ENCODE measurements at regions not wholly inside any gene's neighbourhood (a gene's known extent, or its start where the extent isn't known, plus 50 kb on each side); places are given as distances from the start of the nearest gene placed in this dataset.

DNA sequence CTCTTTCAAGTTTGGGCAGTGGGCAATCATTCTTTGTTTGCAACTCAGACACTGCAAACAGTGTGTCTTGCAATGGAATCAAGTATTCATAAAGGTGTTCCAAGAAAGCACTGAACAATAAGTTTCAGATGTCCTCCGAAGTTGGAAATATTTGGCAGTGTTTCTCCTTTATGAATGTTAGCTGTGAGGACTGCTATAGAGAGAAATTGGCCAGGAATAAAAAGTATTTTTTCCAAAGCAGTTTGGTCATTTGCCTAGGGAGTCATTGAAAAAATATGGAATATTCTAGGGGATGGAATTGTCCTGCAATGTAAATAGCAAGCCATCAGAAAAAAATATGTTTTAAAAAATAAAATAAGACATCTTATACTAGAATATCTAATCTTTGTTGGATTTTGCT, 688.6 kb upstream of the SEMA6A start:
- Histone ChIP-seq H3K4me2 (ENCODE audit: low read length) (no peak overlapping the region), H3K36me3 (ENCODE audit: insufficient read depth, low read length) (no peaks in the 10 kb centered on the region), H3K4me3 (ENCODE audit: low read depth, low read length, poor library complexity, severe bottlenecking) (no peak overlapping the region), H3K9me3 (ENCODE audit: low read length) (no peaks in the 10 kb centered on the region), H3K9me2 (ENCODE audit: insufficient read depth, low read length) (no peaks in the 10 kb centered on the region), H3K27ac (ENCODE audit: low read depth, low read length, poor library complexity, severe bottlenecking) (no peak overlapping the region), H2AFZ (ENCODE audit: low read length) (no peak overlapping the region), H4K20me1 (ENCODE audit: insufficient read depth, low read length) (no peaks in the 10 kb centered on the region), H3K79me2 (ENCODE audit: insufficient read depth, low read depth, low read length) (no peaks in the 10 kb centered on the region), H3K4me1 (ENCODE audit: insufficient read depth, low read length, poor library complexity, severe bottlenecking) (no peaks in the 10 kb centered on the region)
- TF ChIP-seq, protein P1, sequence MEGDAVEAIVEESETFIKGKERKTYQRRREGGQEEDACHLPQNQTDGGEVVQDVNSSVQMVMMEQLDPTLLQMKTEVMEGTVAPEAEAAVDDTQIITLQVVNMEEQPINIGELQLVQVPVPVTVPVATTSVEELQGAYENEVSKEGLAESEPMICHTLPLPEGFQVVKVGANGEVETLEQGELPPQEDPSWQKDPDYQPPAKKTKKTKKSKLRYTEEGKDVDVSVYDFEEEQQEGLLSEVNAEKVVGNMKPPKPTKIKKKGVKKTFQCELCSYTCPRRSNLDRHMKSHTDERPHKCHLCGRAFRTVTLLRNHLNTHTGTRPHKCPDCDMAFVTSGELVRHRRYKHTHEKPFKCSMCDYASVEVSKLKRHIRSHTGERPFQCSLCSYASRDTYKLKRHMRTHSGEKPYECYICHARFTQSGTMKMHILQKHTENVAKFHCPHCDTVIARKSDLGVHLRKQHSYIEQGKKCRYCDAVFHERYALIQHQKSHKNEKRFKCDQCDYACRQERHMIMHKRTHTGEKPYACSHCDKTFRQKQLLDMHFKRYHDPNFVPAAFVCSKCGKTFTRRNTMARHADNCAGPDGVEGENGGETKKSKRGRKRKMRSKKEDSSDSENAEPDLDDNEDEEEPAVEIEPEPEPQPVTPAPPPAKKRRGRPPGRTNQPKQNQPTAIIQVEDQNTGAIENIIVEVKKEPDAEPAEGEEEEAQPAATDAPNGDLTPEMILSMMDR (conservative IDR thresholded peaks at IDR 0.05; ENCODE audit: low read length), result no peak
- no peak for TF ChIP-seq EZH2phosphoT487 (IDR thresholded peaks at IDR 0.05; ENCODE audit: borderline replicate concordance, low read depth, low read length)
- no peak for DNase-seq (ENCODE audit: low spot score)
- ChIA-PET POLR2A (no interaction called here), CTCF (ENCODE audit: unreplicated experiment) (no interaction called here)
- intact Hi-C loops (cut with micrococcal nuclease; ENCODE audit: unreplicated experiment), result no loop called here
- BruUV-seq (replicated peaks), result no TSS peak

DNA sequence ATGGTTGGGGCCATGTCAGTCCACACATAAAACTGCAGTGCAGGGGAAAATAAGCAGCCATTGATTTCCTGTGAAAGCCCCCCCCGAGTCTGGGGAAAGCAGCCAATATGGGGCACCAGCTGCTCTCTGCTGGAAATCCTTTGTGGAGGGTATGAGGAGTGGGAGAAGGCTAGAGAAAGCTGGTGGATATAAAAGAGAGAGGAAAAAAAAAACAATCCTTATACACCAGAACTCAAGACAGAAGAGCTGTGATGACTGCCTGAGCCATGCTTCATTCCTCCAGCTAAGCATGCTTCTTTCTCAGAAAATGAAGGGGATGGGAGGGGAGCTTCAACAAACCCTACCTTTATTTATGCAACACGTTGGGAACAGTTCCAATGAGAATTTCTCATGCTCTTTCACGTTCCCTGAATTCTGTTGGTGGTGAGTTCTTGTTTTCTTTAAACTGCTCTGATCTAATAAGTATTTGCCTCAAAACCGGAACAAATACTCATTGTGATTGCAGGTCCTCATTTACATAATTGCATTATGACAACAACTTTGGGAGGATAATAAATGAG, 688.0 kb upstream of the SEMA6A start:
- Histone ChIP-seq H3K4me3 (ENCODE audit: low read depth, low read length, poor library complexity, severe bottlenecking) (no peak overlapping the region), H3K4me2 (ENCODE audit: low read length) (no peak overlapping the region), H3K9me3 (ENCODE audit: low read length) (no peaks in the 10 kb centered on the region), H3K79me2 (ENCODE audit: insufficient read depth, low read depth, low read length) (no peaks in the 10 kb centered on the region), H3K9me2 (ENCODE audit: insufficient read depth, low read length) (no peaks in the 10 kb centered on the region), H2AFZ (ENCODE audit: low read length) (no peak overlapping the region), H3K36me3 (ENCODE audit: insufficient read depth, low read length) (no peaks in the 10 kb centered on the region), H4K20me1 (ENCODE audit: insufficient read depth, low read length) (no peaks in the 10 kb centered on the region), H3K4me1 (ENCODE audit: insufficient read depth, low read length, poor library complexity, severe bottlenecking) (no peaks in the 10 kb centered on the region), H3K27ac (ENCODE audit: low read depth, low read length, poor library complexity, severe bottlenecking) (no peak overlapping the region)
- no peak for DNase-seq (ENCODE audit: low spot score)
- no TSS peak for BruUV-seq (replicated peaks)
- intact Hi-C loops (cut with micrococcal nuclease; ENCODE audit: unreplicated experiment), result no loop called here
- POLR2A ChIA-PET, result no interaction called here
- CTCF ChIA-PET (ENCODE audit: unreplicated experiment), result interaction anchor here (0.5 kb wide), 1 partner anchor 105 kb away, joined by 3 read pairs; no protein-coding TSS in a partner anchor
- TF ChIP-seq, protein P1 (conservative IDR thresholded peaks at IDR 0.05; ENCODE audit: low read length), result no peak
- TF ChIP-seq EZH2phosphoT487 (IDR thresholded peaks at IDR 0.05; ENCODE audit: borderline replicate concordance, low read depth, low read length), result no peak

DNA sequence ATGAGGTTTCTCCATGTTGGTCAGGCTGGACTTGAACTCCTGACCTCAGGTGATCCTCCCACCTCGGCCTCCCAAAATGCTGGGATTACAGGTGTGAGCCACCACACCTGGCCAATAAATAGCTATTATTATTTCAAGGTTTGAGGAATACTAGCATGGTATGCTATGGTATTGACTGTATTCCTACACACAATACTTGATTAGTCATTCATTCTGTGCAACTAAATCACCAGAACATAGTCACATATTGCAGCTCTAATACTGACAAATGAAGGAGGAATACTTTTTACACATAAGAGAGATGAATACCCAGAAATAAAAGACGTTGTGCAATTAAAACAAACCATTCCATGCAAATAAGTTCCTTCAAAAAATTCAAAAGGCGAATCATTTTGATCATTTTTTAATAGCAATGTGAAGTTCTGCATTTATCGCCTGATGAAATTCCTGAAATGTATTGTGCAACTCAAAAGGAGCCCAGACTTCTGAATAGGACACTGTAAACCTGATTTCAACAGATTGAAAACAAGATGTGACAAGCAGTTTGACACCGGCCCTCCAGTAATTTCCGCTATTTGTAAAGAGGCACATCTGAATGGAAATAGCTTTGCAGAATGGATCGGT, 687.4 kb upstream of the SEMA6A start:
- TF ChIP-seq EZH2phosphoT487 (IDR thresholded peaks at IDR 0.05; ENCODE audit: borderline replicate concordance, low read depth, low read length), result no peak
- TF ChIP-seq, protein P1 (conservative IDR thresholded peaks at IDR 0.05; ENCODE audit: low read length), result no peak
- H3K9me3 ChIP-seq (ENCODE audit: low read length), result no peaks in the 10 kb centered on the region
- H3K79me2 ChIP-seq (ENCODE audit: insufficient read depth, low read depth, low read length), result no peaks in the 10 kb centered on the region
- intact Hi-C loops (cut with micrococcal nuclease; ENCODE audit: unreplicated experiment), result no loop called here
- no peak overlapping the region for H3K27ac ChIP-seq (ENCODE audit: low read depth, low read length, poor library complexity, severe bottlenecking)
- POLR2A ChIA-PET, result interaction anchor here (0.6 kb wide), 1 partner anchor 298 kb away, joined by 3 read pairs; no protein-coding TSS in a partner anchor
- H3K9me2 ChIP-seq (ENCODE audit: insufficient read depth, low read length), result no peaks in the 10 kb centered on the region
- BruUV-seq (replicated peaks), result no TSS peak
- no peak overlapping the region for H3K4me3 ChIP-seq (ENCODE audit: low read depth, low read length, poor library complexity, severe bottlenecking)
- CTCF ChIA-PET (ENCODE audit: unreplicated experiment), result interaction anchor here (0.5 kb wide), 1 partner anchor 105 kb away, joined by 3 read pairs; no protein-coding TSS in a partner anchor
- H3K4me2 ChIP-seq (ENCODE audit: low read length), result no peak overlapping the region
- no peaks in the 10 kb centered on the region for H4K20me1 ChIP-seq (ENCODE audit: insufficient read depth, low read length)
- H3K4me1 ChIP-seq (ENCODE audit: insufficient read depth, low read length, poor library complexity, severe bottlenecking), result no peaks in the 10 kb centered on the region
- H2AFZ ChIP-seq (ENCODE audit: low read length), result no peak overlapping the region
- no peaks in the 10 kb centered on the region for H3K36me3 ChIP-seq (ENCODE audit: insufficient read depth, low read length)
- DNase-seq (ENCODE audit: low spot score), result no peak
